BJ (cell line): ENCODE measurements at regions not wholly inside any gene's neighbourhood (a gene's known extent, or its start where the extent isn't known, plus 50 kb on each side); places are given as distances from the start of the nearest gene placed in this dataset.

ENCODE experiments used
- CTCF ChIA-PET: fragments of 350-600 bp; formaldehyde crosslinking; extraction: SDS; loops from one replicate; lab custom pipeline; 2021; ENCODE audit warnings: antibody characterized with exemption, inconsistent platforms; lab: Yijun Ruan, JAX
- POLR2A ChIA-PET: fragments of 300-600 bp; sonication (Branson Sonifier 250); formaldehyde crosslinking; extraction: SDS; loops from one replicate; lab custom pipeline; 2021; ENCODE audit warnings: antibody characterized with exemption; lab: Charles Lee
- DNase-seq: peaks from one replicate; pipeline ENCODE4 v3.0.0-alpha.2; 2011; ENCODE audit warnings: low read depth
- H3K27me3 ChIP-seq: 2 replicates; pipeline ENCODE4 v1.6.0; 2011; ENCODE audit warnings: low read length; ENCODE audit not compliant: control insufficient read depth, insufficient read depth
- H3K36me3 ChIP-seq: 2 replicates; pipeline ENCODE4 v1.5.1; 2011; ENCODE audit warnings: low read length; ENCODE audit not compliant: control insufficient read depth, insufficient read depth
- H3K4me3 ChIP-seq: 2 replicates; pipeline ENCODE4 v1.5.1; 2011; ENCODE audit warnings: low read depth, mild to moderate bottlenecking, control low read depth, low read length
- CTCF ChIP-seq: IDR thresholded peaks from 2 replicates; pipeline ENCODE4 v1.5.1; 2011; ENCODE audit warnings: low read depth, mild to moderate bottlenecking, control low read depth, inconsistent platforms, low read length, moderate library complexity; ENCODE audit not compliant: insufficient read depth

GRCh38 chr7:67732898-67733297 lies 736.3 kb downstream of the TYW1 start:
- TF ChIP-seq CTCF: no peak
- CTCF ChIA-PET: no interaction called here
- Histone ChIP-seq H3K27me3 (no peaks in the 10 kb centered on the region), H3K4me3 (no peak overlapping the region), H3K36me3 (no peaks in the 10 kb centered on the region)
- no peak for DNase-seq
- POLR2A ChIA-PET: no interaction called here

GRCh38 chr7:67738145-67738544 lies 741.5 kb downstream of the TYW1 start:
- no peak for TF ChIP-seq CTCF
- ChIA-PET POLR2A (no interaction called here), CTCF (interaction anchor here (0.7 kb wide), 1 partner anchor 58 kb away, joined by 3 read pairs; no protein-coding TSS in a partner anchor)
- H3K4me3 ChIP-seq: no peak overlapping the region
- DNase-seq: no peak
- no peaks in the 10 kb centered on the region for H3K27me3 ChIP-seq
- no peaks in the 10 kb centered on the region for H3K36me3 ChIP-seq

GRCh38 chr7:67738958-67739357 lies 742.3 kb downstream of the TYW1 start:
- POLR2A ChIA-PET: no interaction called here
- no peak for TF ChIP-seq CTCF
- no peak for DNase-seq
- CTCF ChIA-PET: interaction anchor here (0.7 kb wide), 1 partner anchor 57 kb away, joined by 3 read pairs; no protein-coding TSS in a partner anchor
- Histone ChIP-seq H3K4me3 (no peak overlapping the region), H3K27me3 (no peaks in the 10 kb centered on the region), H3K36me3 (no peaks in the 10 kb centered on the region)

- Histone ChIP-seq H3K36me3 (no peaks in the 10 kb centered on the region), H3K4me3 (no peak overlapping the region), H3K27me3 (no peaks in the 10 kb centered on the region)
- DNase-seq: no peak
- CTCF ChIA-PET: no interaction called here
- no peak for TF ChIP-seq CTCF
- POLR2A ChIA-PET: no interaction called here
Measured at GRCh38 chr7:67743501-67743900, 746.9 kb downstream of the TYW1 start.

GRCh38 chr7:67752227-67752626 lies 755.6 kb downstream of the TYW1 start:
- Histone ChIP-seq H3K36me3 (no peaks in the 10 kb centered on the region), H3K27me3 (no peaks in the 10 kb centered on the region), H3K4me3 (no peak overlapping the region)
- CTCF ChIA-PET: no interaction called here
- DNase-seq: no peak
- TF ChIP-seq CTCF: no peak
- POLR2A ChIA-PET: no interaction called here
